GM06990 (cell line): ENCODE measurements at regions not wholly inside any gene's neighbourhood (a gene's known extent, or its start where the extent isn't known, plus 50 kb on each side); places are given as distances from the start of the nearest gene placed in this dataset.

Experiments
- DNase-seq: peaks from one replicate; pipeline ENCODE4 v3.0.0-alpha.2; 2011; ENCODE audit not compliant: insufficient read length; ENCODE audit errors: extremely low read depth
- H3K27me3 ChIP-seq: replicated peaks from 2 replicates; pipeline ENCODE4 v1.6.0; 2011; ENCODE audit warnings: low read length; ENCODE audit not compliant: control insufficient read depth, insufficient read depth
- H3K36me3 ChIP-seq: 2 replicates; pipeline ENCODE4 v1.5.1; 2011; ENCODE audit warnings: low read length; ENCODE audit not compliant: control insufficient read depth, insufficient read depth
- H3K4me3 ChIP-seq: replicated peaks from 2 replicates; pipeline ENCODE4 v1.5.1; 2011; ENCODE audit warnings: low read depth, mild to moderate bottlenecking, control low read depth, low read length
- CTCF ChIP-seq: IDR thresholded peaks from 2 replicates; pipeline ENCODE4 v1.5.1; 2011; ENCODE audit warnings: low read length, control low read depth, mild to moderate bottlenecking, inconsistent platforms; ENCODE audit not compliant: insufficient read depth, poor library complexity, severe bottlenecking

DNA sequence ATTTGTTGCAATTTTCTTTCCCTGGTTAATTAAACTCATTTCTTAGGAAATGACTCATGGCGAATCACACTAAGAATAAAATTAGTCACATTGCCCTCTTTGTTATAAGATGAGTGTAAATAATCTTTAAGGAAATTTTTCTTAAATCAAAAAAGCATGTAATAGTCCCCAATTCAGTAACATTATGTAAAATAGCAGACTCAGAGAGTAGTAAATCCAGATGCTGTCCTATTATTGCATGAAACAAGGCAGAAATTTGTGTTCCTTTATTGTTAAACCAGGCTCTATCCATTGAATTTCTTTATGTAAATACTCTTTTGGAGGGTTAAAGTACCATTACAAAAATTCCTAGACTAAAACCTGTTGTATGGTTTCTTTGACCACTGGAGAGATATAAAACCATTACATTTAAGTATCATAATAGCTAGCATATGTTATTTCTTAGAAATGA is 154.5 kb upstream of the C1orf87 start:
- no peak for TF ChIP-seq CTCF
- no peak for DNase-seq
- H3K36me3 ChIP-seq = no peaks in the 10 kb centered on the region
- H3K4me3 ChIP-seq = no peak overlapping the region
- no peaks in the 10 kb centered on the region for H3K27me3 ChIP-seq

DNA sequence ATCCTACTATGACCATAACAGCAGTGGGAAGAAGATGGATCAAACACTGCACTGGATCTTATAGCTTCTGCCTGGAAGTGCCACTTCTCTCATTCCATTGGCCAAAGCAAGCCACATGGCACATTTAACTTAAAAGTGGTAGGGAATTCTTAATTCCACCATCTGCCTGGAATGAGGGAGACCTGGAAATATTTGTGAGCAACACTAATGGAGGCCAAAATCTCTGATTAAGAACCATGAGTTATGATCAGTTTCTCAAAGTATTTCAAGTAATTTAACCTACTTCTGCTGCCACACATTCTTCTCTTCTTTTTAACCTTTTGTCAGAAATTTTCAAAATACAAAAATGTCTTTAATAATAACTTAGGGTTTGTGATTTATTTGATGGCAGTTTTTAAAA is 154.0 kb upstream of the C1orf87 start:
- Histone ChIP-seq H3K4me3 (no peak overlapping the region), H3K27me3 (no peaks in the 10 kb centered on the region), H3K36me3 (no peaks in the 10 kb centered on the region)
- no peak for TF ChIP-seq CTCF
- no peak for DNase-seq

- H3K36me3 ChIP-seq = no peaks in the 10 kb centered on the region
- no peak for DNase-seq
- no peak overlapping the region for H3K4me3 ChIP-seq
- no peaks in the 10 kb centered on the region for H3K27me3 ChIP-seq
- no peak for TF ChIP-seq CTCF
Measured at GRCh38 chr1:60225486-60225885, 151.9 kb upstream of the C1orf87 start.

- no peaks in the 10 kb centered on the region for H3K36me3 ChIP-seq
- H3K4me3 ChIP-seq = no peak overlapping the region
- no peak for DNase-seq
- no peak for TF ChIP-seq CTCF
- H3K27me3 ChIP-seq = no peaks in the 10 kb centered on the region
Measured at GRCh38 chr1:60224523-60224922, 151.0 kb upstream of the C1orf87 start.

GRCh38 chr1:60223158-60223557 is 149.6 kb upstream of the C1orf87 start:
- Histone ChIP-seq H3K27me3 (no peaks in the 10 kb centered on the region), H3K4me3 (no peak overlapping the region), H3K36me3 (no peaks in the 10 kb centered on the region)
- DNase-seq = no peak
- no peak for TF ChIP-seq CTCF
